NCI-H82 treated with DMSO at 0.1 percent for 48 hours (cell line): ENCODE measurements at regions not wholly inside any gene's neighbourhood (a gene's known extent, or its start where the extent isn't known, plus 50 kb on each side); places are given as distances from the start of the nearest gene placed in this dataset.
"Not testable (repeated sequence)": the region's sequence is repeated elsewhere in the genome, so short reads cannot be mapped to it uniquely, and the experiment has no call there.

Source experiments
- DNase-seq: peaks from one replicate; lab custom pipeline; 2025; ENCODE audit not compliant: unreplicated experiment; lab: John Stamatoyannopoulos, UW

DNA sequence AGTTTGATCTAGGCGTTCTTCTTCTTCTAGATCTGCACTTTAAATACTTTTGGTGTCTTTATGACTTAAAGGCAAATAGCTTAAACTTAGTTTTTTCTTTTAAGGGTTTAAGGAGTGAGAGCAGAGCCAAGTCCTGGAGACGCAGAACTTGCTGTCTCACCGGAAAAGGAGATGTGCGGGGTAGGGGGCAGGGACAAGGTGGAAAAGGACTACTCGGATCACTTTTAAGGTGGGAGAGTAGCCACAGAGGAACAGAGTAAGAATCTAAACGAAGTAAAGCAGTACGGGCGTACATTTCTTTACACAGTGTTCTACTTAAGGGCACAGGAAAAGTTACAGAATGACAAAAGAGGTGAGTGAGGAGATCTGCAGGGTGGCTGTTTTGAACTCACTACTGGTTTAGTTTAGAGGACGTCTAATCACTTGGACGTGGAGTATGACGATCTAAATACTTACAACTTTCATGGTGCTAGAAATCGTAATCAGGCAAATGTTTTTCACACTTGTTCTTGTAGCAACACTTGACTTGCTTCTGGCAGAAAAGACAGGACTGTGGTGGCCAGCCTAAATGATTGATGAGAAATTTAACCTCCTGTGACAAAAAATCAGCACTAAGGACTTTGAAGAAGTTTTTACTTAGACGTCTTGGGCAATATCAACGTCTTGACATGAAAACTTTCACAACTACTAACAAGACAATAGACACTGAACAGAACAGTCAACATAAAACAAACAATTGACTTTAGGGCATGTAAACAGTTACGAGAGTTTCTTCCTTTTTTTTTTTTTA is 127.0 kb downstream of the ART5 start:
- not testable (repeated sequence) for DNase-seq

DNA sequence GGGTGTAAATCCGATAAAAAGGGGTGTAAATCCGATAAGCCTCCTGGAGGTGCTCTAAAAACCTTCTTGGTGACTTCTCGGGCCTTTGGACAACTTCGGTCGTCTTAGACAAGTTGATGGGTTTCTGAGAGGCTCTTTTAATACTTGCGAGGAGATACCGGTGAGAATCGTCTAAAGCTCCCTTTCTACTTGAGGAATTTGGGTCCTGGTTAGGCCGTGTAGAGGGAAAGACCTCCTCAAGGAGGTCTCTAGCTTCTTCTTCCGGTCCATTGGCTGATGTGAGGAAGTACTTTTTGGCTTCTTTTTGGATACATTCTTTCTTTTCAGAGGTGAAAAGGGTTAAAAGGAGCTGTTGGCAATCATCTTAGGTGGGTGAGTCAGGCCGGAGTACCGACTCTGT is 128.5 kb downstream of the ART5 start:
- not testable (repeated sequence) for DNase-seq

DNA sequence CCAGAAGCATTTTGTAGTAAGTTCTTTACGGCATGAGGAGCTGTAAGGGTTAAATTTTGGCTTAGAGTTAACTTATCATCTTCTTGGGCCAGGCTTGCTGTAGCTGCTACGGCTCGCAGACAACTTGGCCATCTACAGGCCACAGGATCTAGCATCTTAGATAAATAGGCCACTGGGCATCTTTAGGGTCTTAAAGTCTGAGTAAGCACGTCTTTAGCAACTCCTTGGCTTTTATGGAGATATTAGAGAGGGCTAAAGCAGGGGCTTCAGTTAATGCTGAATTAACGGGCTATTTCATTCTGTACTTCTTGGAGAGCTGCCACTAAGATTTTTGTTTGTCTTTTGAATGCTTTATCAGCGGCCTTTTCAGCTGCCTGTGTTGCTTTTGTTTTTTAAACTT is 129.0 kb downstream of the ART5 start:
- DNase-seq = not testable (repeated sequence)

DNA sequence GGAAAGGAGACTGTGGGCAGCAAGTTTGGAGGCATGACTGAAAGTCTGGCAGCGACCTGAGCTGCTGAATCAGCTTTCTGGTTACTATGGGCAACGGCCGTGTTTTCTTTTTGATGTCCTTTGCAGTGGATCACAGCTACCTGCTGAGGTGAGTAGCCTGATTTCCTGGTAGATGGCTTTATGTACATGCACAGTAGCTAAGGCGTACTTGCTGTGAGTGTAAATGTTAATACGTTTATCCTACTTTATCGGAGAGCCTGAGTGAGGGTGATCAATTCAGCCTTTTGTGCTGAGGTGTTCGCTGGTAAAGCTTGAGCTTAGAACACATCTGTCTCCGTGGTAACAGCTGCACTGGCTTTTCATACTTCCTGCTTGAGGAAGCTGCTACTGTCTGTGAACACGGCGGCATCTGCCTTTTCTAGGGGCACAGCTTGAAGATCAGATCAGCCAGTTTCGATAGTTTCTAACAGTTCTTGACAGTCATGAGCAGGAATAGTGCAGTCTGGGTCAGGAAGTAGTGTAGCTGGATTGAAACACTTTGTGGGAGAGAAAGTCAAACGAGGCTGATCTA is 129.6 kb downstream of the ART5 start:
- not testable (repeated sequence) for DNase-seq

DNA sequence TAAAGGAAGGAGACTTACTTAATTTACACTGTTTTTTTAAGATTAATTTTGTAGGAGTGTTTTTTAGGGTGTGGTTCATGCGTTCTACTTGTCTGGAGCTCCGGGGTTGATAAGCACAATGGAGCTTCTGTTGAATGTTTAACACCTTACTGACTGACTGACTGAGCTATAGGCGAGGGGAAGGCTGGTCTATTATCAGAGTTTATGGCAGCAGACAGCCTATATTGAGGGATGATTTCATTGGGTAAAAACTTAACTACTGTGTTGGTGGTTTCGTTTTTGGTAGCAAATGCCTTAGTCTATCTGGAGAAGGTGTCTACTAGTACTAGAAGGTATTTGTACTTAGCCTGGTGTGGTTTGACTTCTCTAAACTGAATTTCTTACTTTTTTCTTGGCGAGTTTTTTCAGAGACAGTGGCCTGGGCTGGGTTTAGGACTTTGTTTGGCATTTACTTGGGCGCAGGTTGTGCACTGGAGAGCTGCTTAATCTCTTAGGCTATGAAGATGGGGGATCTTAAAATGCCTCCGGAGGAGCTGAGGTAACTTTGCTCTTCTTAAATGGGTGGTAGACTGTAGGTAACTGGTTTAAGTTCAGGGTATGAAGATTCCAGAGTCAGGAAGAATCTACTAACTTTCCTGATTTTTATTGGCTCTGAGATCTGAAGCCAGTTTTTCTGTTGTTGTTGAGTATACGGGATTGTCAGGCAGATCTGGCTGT is 130.2 kb downstream of the ART5 start:
- DNase-seq = not testable (repeated sequence)

DNA sequence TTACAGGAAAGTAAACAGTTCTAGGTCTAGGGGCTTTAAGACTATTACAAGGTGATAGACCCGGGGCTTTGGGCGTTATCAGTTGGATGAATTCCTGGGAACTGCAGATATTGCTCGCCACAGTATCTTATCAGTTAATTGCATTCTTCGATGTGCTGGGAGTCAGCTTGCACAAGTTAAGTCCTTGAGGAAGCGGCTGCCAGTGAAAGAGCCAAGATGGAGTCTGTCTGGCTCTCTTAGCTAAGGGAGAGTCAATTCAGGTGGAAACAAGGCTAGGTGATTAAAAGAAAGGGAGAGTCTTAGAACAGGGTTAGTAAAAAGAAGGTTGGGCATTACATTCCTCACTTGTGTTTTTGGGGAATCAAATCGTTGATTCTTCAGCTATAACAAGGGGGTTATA is 130.6 kb upstream of the ZNF195 start:
- not testable (repeated sequence) for DNase-seq

DNA sequence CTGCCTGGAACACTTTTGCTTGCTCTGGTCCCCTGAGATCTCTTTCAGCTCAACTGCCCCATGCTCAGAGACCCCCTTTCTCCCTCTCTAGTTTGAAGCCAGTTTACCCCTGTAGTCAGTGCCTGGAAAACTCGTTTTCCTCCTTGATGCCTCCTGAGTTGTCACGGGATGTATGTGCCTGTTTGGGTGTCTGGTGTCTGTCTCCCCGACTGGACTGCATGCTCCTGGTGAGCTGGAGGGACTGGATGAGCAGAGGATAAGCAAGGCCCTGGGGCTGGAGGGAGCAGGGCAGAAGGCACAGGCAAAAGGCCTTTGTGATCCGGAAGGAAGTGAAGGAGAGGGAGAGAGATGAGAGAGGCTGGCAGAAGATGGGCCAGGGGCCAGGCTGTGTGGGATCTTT is 120.3 kb upstream of the ZNF195 start:
- not testable (repeated sequence) for DNase-seq

DNA sequence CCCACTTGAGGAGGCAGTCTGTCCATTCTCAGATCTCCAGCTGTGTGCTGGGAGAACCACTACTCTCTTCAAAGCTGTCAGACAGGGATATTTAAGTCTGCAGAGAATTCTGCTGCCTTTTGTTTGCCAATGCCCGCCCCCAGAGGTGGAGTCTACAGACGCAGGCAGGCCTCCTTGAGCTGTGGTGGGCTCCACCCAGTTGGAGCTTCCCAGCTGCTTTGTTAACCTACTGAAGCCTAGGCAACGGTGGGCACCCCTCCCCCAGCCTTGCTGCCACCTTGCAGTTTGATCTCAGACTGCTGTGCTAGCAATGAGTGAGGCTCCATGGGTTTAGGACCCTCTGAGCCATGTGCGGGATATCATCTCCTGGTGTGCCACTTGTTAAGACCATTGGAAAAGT is 119.4 kb upstream of the ZNF195 start:
- DNase-seq = not testable (repeated sequence)

DNA sequence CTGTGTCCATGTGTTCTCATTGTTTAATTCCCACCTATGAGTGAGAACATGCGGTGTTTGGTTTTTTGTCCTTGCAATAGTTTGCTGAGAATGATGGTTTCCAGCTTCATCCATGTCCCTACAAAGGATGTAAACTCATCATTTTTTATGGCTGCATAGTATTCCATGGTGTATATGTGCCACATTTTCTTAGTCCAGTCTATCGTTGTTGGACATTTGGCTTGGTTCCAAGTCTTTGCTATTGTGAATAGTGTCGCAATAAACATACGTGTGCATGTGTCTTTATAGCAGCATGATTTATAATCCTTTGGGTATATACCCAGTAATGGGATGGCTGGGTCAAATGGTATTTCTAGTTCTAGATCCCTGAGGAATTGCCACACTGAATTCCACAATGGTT is 114.2 kb upstream of the ZNF195 start:
- DNase-seq = not testable (repeated sequence)

DNA sequence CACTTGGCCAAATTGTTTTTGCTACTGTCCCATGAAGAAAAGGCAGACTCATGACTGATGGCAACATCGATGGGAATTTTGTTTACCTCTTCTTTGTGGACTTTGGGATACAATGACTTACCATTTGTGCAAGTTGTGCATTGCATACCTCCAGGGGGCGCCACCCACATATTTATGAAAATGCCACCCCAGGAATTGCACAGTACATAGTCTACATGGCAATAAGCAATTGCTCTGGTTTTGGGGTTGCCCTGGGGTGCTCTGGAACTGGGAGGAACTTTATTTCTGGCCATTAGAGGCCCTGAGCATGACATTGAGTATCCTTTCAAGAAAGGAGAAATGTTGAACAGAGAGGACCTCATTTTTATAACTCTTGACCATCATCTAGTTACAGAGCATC is 109.1 kb upstream of the ZNF195 start:
- DNase-seq = not testable (repeated sequence)

DNA sequence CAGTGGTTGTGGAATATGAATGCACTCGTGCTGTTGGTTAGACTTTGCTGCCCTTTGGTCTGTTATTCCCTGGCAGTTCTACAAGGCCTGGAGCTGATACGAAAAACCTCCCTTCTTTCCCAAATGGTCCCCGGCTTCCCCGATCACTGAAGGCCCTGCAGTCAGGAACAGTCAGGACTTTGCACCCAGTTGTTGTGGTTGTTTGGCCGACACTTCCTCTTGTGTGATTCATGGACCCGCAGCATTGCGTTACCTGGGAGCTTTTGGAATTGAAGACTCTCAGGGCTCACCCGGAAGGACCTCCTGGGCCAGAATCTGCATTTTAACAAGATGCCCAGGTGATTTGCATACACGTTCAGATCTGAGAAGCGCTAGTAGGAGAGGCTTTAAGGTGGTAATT is 106.8 kb upstream of the ZNF195 start:
- DNase-seq = not testable (repeated sequence)

DNA sequence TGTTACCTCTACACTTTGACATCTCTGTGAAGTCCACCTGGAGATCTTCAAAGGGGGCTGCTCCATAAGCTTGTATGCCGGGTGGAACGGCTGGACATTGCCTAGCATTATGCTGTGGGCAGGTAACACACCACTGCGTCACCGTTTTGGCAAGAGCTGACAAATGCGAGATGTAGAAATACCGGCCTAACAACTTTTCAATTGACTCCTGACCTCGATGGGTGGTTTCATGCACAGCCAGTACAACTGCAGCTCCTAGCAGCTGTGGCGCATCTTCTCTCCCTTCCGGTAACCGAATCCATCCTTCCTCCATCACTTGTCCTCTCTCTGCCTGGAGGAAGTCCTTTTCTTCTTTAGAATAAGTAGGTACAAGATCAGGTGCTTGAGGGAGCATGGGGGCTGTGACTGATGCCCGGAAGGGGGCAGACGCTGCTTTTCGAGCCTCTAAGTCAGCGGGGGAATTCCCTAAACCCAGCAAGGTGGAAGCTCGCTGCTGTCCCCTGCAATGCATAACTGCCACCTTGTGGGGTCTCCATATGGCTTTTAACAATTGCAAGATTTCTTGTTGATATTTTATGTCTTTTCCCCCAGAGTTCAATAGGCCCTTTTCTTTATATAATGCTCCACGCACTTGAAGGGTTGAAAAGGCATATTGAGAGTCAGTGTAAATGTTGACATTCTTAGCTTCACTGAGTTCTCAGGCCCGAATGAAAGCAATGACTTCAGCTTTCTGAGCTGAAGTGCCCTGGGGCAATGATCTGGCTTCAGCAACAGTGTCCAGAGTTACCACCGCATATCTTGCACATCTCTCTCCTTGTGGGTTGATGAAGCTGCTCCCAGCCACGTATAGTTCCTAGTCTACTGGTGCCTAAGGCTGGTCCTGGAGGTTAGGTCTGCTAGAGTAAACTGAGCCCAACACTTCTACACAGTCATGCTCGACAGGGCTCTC is 98.3 kb upstream of the ZNF195 start:
- DNase-seq = not testable (repeated sequence)

DNA sequence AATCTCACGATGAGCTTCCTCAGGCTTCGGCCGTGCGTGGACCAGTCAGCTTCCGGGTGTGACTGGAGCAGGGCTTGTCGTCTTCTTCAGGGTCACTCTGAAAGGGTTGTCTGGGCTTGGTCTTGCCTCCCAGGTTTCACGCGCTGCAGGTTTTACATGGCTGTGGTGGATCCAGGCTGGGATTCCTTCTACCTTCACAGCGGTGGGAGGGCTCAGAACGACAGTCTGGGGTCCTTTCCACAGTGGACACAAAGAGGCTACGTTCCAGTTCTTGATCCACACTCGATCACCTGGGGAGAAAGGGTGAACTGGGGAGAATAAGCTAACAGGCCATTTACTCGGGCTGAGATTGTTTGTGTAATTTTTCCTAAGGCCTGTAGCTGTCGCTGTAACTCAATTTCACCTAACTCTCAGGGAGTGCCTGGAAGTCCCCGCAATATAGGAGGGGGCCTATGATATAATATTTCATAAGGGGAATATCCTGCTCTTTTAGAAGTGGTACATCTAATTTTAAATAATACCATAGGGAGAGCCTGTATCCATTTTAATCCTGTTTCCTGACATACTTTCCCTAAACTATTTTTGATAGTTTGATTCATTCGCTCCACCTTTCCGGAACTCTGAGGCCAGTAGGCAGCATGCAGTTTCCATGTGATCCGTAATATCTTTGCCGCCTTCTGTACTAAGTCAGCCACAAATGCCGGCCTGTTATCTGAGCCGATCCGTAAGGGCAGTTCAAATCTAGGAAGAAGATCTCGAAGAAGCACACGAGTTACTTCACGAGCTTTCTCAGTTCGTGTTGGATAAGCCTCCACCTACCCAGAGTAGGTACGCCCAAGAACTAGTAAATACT is 97.4 kb upstream of the ZNF195 start:
- DNase-seq = not testable (repeated sequence)

DNA sequence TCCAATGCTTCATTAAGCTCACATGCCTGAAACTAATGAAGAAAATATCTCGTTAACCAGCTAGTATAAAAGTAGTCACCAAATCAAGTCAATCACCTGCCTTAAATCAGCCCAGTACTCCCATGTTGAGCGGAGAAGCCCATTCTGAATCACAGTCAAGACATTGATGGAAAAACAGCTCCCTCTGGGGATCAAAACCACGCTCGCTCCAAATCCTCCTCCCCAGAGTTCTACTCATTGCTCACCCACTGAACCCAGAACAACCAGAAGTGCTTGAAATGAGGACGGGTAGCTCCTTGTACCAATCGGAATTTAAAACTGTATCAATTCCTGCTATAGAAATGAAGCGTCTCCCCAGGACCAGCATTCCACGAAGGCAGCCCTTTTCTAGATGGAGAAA is 90.0 kb upstream of the ZNF195 start:
- not testable (repeated sequence) for DNase-seq

DNA sequence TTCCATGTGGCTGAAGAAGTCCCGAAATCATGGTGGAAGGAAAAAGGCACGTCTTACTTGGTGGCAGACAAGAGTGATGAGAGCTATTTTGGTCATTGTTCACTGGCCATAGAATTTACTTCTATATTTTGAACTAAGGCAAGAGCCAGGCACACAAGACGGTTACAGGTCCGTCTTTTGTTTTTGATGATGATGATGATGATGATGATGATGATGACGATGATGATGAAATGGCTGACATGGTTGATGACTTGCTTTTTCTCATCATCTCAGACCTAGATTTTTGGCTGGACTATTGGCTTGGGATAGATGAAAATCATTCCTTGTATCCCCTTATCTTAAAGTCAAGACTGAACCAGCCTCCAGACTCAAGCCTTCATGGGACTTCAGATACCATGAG is 88.7 kb upstream of the ZNF195 start:
- not testable (repeated sequence) for DNase-seq

DNA sequence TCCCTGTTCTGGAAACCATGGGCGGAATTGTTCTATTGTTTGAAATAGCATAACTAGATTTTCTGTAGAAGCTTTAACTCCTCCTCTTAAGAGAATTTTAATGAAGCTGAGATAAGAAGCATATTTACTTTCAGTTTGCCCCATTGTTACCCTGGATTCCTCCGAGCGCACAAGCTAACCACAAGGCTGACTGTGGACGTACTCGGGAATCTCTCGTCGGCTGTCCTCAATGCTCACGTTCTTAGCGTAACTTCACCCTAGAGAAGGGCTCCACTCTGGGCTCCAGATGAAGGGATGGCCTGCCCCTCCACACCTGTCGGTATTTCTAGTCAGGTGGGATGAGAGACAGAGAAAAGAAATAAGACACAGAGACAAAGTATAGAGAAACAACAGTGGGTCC is 76.7 kb upstream of the ZNF195 start:
- DNase-seq = not testable (repeated sequence)

DNA sequence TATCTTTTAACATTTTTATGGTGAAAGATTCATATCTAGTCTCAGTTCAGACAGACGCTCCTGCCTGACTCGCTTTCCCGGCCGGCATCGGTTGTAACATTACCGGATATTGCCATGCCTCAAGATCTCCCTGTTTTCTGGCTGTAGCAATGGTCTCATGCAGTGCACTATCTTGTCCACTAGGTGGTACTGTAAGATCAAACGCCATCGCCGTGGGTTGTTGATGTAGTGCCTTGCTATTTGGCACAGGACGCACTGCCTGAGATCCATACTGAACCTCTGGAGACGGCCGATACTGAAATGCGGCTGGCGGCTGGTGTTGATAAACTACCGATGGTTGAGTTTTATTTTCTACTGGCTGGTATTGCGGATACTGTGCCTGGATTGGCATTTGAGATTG is 75.9 kb upstream of the ZNF195 start:
- DNase-seq = not testable (repeated sequence)

DNA sequence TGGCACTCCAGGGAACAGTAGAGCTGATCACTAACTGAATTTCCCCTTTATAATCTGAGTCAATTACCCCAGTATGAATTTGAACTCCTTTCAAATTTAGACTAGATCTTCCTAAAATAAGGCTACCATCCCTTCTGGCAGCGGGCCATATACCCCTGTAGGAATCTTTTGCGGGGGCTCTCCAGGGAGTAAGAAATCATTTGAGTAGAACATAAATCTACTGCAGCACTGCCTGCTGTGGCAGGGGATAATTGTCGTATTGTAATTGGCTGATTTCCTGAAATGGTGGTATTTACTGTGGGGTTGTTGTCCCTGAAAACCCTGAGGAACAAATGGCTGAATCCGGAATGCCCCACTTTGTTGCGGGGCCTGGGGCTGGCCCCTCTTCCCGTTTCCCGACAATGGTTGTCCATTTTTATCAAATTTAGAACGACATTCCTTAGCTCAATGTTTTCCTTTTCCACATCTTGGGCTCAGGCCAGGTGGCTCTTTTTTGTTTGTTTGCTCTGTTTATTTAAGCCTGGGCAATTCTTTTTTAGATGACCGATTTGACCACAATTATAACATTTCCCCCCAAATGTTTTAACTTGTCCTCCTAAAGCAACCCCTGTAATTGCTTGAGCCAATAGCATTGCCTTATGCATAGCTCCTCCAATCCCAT is 74.8 kb upstream of the ZNF195 start:
- not testable (repeated sequence) for DNase-seq

DNA sequence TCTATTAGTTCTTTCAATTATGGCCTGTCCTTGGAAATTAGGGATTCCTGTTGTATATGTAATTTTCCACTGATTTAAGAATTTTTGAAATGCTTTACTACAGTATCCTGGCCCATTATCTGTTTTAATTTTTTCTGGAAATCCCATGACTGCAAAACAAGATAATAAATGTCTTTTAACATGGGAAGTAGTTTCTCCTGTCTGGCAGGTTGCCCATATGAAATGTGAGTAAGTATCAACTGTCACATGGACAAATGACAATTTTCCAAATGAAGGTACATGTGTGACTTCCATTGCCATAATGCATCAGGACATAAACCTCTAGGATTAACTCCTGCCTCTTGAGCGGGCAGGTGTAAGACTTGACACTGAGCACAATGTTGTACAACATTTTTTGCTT is 71.9 kb upstream of the ZNF195 start:
- DNase-seq = not testable (repeated sequence)
